Fibroblast of skin of left biceps (primary cell): ENCODE measurements at regions not wholly inside any gene's neighbourhood (a gene's known extent, or its start where the extent isn't known, plus 50 kb on each side); places are given as distances from the start of the nearest gene placed in this dataset.
A peak's percentile ranks its signal among the peaks of the same experiment; 100 is the strongest.

ENCODE experiments used
- DNase-seq, 2 experiments: peaks; one replicate each; pipeline ENCODE4 v3.0.0-alpha.2; 2013; ENCODE audit warnings: low read depth in 2 of 2

DNA sequence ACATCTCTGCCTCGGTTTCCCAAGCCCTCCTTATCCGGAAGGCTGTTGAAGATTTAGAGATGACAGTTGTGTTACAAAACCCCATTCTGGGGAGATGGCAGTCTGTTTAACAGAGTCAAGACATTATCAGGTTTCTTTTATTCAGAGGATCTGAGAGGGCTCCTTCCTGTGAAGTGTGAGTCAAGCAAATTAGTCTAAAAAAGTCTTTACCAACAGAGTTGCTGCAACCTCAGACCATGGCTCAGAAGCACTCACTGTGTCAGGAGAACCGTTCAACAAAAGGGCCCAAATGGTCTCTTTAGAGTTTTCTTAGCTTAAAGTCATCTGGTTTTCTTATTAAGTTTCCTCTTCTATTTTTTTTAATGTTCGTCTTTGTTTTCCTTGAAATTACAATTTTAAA is 717.8 kb downstream of the EPM2A start:
- no peak for DNase-seq

GRCh38 chr6:145018027-145018426 is 717.3 kb downstream of the EPM2A start:
- no peak for DNase-seq

DNA sequence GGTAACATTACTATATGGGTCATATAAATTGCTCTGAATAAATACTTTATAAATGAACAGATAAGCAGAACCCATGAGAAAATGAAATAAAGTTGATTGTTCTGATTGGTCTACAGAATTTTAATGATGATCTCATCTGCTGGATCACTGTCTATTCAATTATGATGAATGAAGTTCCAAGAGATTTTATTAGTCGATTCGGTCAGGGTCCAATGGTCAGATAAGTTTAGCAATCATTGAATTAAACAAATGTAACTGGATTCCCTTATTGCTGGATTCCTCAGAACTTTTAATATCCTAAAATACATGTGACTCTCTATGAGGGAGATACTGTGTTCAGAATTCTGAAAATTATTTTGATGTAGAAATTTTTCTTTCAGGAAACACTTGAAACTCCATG is 715.2 kb downstream of the EPM2A start:
- no peak for DNase-seq

DNA sequence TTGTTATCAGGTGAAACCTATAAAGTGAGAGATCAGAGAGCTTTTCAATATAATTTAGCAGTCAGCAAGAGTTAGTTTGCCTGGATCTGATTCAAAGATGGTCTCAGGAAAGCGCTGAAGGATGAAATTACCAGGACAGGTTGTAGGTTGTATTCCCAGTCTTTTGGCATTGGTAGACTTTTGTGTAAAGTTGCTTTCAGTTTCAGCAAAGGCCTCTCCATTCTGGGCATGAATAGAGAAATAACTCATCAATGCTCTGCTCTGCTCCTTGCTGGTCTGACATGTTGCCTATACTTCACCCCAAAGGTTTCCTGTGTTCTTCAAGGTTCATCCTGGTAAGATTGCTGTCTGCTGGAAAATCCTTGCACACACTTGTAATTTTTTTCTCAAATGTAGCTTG is 714.8 kb downstream of the EPM2A start:
- DNase-seq = no peak

DNA sequence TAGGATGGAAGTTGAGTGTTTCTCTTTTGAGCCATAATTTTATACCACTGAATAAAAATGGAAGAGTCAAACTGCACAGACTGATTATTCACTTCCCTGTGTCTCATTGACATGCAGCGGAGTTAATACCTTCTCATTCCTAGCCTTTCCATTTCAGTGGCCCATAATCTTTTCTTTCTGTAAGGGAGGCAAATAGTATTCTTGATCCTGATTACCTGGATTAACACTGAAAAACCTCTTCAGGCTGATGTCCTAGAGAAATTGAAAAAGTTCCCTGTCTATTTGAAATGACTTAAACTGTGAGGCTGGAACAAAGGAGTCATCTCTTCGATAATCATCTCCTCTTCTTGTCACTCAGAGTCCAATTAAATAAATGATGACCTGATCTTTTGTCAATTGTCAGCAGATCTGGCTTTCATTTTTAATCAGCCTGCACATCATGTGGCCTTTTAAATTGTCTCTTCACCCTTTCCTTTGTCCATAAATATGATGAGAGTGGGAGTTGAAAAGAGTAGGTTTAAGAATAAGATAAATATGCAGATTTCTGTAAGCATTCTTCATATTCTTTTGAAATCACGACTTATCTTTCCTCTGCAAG is 713.0 kb downstream of the EPM2A start:
- DNase-seq = no peak

- no peak for DNase-seq
Observed at GRCh38 chr6:145023116-145023726, 712.1 kb downstream of the EPM2A start.

GRCh38 chr6:145025488-145025887 is 709.8 kb downstream of the EPM2A start:
- DNase-seq = no peak

DNA sequence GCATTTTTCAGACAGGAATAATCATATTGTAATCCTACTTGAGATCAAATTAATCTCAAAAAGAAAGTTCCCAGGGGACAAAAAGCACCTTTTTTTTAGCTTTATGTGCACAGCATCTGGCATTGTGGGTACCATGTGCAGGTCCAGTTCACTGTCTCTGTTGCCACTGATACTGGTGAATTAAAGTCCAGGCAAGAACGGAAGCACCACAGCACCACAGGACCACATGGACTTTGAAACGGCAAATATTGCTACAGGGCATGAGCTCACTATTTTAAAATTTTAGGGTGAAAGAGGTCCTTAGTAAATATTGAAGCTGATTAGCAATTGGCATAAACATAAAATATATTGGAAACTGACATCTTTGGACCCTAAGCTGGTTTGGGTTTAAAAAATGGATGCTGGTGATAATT is 709.0 kb downstream of the EPM2A start:
- no peak for DNase-seq

DNA sequence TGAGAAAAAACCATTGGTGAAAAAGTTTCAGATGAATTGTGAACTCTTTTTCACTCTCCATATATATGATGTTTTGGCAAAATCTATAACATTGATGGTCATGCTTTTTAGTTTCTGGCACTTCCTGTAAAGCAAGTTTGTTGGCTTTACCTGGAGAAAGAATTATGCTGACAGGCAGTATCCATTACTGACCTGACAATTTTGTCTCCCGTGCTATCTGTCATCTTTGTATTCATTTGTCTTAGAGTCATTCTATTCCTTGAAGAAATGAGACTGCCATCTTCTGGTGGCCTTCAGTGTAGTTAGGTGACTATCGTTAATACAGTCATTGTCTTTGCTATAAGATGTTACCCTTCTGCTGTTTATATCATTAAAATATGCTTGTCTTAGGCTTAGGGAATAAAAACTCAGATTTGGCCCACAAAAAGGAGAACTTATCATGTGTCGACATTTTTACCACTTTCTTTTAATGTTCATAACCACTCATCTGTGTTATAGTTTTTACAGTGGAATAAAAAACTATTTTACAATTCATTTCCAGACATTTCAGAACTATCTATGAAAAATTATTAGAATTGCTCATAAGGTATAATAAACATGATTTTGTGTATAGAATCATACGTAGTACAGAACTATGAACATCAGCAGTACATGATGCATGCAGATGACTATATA is 707.0 kb downstream of the EPM2A start:
- DNase-seq = no peak

GRCh38 chr6:145031001-145031400 is 704.3 kb downstream of the EPM2A start:
- no peak for DNase-seq

- no peak for DNase-seq
Observed at GRCh38 chr6:145031962-145032361, 703.4 kb downstream of the EPM2A start.

DNA sequence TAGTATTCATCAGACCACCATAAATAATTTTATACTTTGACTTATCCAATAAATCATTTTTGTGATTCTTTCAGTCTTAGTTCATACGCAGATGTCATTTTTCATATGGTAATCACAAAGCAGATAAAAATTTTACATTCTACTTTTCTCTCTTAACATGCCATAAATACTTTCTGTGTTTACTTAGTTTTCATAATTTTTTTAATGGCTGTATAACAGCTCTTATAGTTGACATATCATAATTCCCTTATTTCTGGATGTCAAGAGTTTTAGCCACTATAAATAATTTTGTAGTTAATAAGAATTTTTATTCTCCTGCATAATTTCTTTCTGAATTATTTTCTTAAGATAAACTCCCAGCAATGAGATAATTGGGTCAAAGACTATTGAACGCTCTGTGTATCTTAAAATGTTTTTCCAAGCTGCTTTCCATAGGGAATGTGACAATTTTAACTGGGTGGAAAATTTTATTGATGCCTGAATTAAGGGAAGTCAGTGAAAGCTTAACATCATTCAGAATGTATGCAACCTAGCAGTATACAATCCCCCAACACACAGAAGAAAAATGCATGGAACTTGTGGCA is 702.7 kb downstream of the EPM2A start:
- DNase-seq = no peak

DNA sequence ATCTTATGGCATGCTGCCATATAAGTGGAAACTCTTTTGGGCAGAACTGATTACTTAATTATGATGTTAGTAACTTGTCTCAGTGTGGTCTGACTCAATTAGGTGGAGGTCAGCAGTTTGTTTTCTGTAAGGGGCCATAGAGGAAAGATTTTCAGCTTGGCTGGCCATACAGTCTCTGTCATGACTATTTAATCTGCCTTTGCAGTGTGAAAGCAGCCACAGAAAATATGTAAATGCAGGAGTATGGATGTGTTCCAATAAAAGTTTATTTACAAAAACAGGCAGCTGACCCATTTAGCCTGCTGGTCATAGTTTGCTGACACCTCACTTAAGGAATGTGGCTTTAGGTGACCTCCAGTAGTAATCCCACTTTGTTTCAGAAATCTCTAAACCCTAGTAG is 700.7 kb downstream of the EPM2A start:
- DNase-seq = no peak

DNA sequence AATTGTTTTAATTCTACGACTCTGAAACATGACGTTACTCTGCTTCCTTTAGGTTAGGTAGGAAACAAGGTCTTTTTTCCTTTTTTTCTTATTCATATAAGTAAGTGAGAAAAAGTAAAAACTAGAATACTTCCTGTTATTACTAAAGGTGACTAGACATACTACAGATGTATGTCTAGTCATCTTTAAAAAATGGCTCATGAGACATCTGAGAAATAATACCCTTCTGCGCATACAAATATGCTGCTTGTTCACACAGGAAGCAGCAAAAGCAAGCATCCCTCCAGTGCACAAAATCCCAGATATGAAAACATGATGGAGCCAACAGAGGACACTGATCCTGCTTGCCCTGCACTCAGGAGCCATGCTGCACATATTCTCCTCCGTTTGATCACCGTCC is 699.1 kb downstream of the EPM2A start:
- no peak for DNase-seq

DNA sequence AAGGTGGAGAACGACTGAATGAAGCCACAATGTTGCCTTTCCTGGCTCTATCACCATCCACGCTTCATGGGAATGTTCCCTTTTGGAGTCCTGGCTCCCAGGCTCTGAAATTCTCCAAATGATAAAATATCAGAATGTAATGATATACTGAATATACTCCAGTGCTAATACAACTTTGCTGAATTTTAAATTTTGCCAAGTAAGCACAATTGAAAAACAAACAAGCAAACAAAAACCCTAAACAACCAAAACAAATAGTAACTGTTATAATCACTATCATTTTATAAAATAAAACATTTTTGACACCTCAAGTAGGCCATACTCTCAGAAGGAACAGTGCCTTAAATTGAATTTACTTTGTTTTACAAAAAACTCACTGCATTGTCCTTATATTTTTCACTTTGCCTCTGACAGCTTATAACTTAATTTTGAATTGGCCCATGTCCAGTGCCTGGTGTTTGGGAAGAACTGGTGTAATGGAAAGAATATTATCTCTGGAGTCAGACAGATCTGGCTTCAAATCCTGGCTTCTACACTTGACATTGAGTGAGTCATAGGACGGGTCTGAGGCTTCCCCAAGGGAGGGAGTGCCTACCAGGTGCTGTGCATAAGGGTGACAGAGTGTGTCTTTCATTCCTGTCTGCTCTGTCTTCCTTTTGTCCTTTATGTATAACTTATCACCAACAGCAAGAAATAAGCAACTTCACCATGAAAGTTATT is 698.3 kb downstream of the EPM2A start:
- DNase-seq = no peak

GRCh38 chr6:145042559-145042958 is 692.8 kb downstream of the EPM2A start:
- DNase-seq = no peak

DNA sequence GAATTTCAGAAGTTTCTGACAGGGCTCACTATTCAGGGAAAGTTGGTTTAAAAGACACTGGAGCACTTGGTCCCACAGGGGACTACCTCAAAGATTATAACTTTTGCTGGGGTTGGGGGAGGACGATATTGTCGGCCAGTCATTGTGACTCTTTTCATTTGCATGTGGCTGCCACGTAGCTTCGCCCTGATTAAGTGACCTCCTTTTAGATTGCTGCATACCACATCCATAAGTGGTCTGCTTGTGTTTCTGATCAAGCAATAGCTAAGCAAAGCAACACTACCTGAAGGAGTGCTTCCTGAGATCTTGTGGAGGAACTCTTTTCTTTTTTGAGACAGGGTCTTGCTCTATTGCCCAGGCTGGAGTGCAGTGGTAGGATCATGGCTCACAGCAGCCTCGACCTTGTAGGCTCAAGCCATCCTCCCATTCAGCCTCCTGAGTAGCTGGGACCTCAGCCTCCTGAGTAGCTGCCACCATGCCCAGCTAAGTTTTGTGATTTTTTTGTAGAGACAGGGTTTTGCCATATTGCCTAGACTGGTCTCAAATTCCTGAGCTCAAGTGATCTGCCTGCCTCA is 691.3 kb downstream of the EPM2A start:
- DNase-seq = no peak

- peak; percentile 66 for DNase-seq
Observed at GRCh38 chr6:145044641-145045246, 690.6 kb downstream of the EPM2A start.

DNA sequence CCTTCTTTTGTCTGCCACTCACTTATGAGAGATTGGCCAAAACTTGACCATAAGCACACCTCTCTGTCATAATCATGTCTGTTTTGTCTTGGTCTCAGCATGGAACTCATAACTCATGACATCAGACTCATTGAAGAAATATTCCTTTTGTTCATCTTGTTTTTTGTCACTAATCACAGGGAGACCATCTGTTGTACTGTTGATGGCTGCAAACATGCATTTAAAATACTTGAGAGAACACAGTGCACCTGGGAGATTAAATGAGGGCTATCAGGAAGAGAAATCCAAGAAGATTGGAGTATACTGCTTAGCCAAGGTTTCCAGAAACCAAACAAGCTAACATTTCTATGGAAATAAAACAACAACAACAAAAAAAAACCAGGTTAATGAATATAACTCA is 689.7 kb downstream of the EPM2A start:
- no peak for DNase-seq

DNA sequence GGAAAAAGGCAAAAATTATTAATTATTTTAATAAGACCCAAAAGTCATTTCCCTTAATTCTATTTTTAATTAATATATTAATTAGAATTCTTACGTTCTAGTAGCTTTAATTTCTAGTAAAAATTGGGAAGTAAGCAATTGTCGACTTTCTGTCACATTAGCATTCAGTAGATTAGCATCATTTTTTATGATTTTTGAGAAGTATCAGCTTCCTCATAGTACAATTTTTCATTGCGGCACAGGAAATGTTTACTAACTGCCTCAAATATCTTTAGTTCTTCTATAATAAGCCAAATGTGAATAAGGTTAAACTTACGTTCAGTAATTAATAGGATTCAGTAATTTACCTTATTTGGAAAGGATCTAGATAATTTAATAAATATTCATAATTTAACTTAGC is 687.4 kb downstream of the EPM2A start:
- DNase-seq = no peak

- DNase-seq = no peak
Observed at GRCh38 chr6:145051661-145052060, 683.7 kb downstream of the EPM2A start.

DNA sequence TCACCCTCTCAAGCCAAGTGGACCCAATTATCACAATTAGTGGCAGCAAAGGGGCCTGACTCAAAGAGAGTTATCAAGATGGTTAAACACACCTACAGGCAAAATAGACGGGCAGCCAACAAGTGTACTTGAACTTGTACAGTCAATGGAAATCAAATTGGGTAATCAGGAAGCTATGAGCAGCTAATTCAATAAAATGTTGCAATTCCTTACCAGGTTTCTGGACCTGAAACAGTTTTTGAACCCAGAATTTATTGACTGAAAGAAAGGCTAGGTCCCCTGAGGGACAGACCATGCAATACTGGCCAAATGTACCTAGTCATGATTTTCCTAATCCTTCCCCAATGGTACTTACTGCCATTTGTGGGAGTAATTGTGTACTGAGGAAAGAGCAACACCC is 679.8 kb downstream of the EPM2A start:
- no peak for DNase-seq
